AML-193 (cell line): ENCODE measurements at regions not wholly inside any gene's neighbourhood (a gene's known extent, or its start where the extent isn't known, plus 50 kb on each side); places are given as distances from the start of the nearest gene placed in this dataset.
"Not testable (repeated sequence)": the region's sequence is repeated elsewhere in the genome, so short reads cannot be mapped to it uniquely, and the experiment has no call there.

Experiments
- DNase-seq, 2 experiments: peaks; one replicate each; lab custom pipeline; 2025; lab: John Stamatoyannopoulos, UW

- no peak for DNase-seq
These were observed 56.0 kb upstream of the PRSS3 start for GRCh38 chr9:33739398-33739797.

DNA sequence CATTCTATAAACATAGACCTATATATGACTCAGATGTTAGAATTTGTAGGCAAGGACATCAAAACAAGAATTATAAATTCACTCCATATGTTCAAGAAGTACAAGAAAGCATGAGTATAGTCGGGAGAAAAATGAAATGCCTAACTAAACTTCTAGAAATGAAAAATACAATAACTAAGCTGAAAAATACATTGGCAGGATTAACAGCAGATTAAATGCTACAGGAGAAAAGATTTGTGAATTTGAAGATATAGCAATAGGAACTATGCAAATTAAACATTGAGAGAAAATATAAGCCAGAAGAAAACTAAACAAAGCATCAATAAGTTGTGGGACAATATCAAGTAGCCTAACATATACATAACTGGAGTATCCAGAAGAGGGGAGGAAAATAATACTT, 55.3 kb upstream of the PRSS3 start:
- DNase-seq = no peak

GRCh38 chr9:33740958-33741357, 54.4 kb upstream of the PRSS3 start:
- not testable (repeated sequence) for DNase-seq

DNA sequence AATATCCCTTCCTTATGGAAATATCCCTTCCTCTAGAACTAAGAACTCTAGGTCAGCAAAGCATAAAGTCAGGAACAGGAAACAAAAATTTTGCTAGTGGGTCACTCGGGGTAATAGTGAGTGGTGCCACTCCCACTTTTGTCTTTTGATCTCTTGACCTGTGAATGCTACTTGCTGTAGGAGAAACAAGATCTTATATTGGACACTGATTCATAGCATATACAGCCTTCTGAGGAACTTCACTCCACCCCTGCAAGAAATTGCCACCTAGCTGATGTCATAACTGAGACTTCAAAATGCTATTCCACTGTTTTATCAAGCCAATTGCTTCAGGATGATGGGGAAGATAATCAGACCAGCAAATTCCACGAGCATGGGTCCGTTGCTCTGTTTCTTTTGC, 53.3 kb upstream of the PRSS3 start:
- DNase-seq = no peak

DNA sequence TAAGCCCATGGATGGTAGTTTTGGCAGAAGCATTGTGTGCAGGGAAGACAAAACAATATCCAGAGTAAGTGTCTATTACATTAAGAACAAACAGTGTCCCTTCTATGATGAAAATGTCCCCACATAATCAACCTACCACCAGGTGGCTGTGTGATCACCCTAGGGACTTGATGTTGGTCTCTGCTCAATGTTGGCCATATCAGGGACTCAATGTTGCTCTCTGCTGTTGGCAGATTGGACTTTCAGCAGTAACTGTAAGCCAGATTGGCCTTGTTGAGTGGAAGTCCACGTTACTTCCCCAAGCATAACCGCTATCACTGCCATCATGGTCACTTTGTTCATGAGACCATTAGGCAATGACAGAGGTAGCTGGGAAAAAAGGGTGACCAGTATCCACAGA, 52.8 kb upstream of the PRSS3 start:
- peak; percentile 7 to 25 for DNase-seq
